ENCODE measurements at regions not wholly inside any gene's neighbourhood (a gene's known extent, or its start where the extent isn't known, plus 50 kb on each side); places are given as distances from the start of the nearest gene placed in this dataset.
"Not testable (repeated sequence)": the region's sequence is repeated elsewhere in the genome, so short reads cannot be mapped to it uniquely, and the experiment has no call there.

DNA sequence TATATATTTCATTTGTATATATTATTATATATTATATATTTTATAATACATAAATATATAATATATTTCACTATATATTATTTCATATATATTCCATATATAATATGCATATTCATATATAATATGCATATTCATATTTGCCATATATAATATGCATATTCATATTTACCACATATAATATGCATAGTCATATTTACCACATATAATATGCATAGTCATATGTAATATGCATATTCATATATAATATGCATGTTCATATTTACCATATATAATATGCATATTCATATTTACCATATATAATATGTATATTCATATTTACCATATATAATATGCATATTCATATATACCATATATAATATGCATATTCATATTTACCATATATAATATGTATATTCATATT, 51.2 kb upstream of the GATA2 start:
- H3K4me3 Mint-ChIP-seq, result no peak overlapping the region
- no peak overlapping the region for H3K27ac Mint-ChIP-seq
- DNase-seq (ENCODE audit: low spot score in 2 of 2) (no peak), ATAC-seq (ENCODE audit: low read depth) (no peak)
- H3K4me1 Mint-ChIP-seq, result no peaks in the 10 kb centered on the region
- peaks cover 19% of the 10 kb centered on the region for H3K27me3 Mint-ChIP-seq
- peaks cover 9% of the 10 kb centered on the region for H3K9me3 Mint-ChIP-seq
- no peaks in the 10 kb centered on the region for H3K36me3 Mint-ChIP-seq

DNA sequence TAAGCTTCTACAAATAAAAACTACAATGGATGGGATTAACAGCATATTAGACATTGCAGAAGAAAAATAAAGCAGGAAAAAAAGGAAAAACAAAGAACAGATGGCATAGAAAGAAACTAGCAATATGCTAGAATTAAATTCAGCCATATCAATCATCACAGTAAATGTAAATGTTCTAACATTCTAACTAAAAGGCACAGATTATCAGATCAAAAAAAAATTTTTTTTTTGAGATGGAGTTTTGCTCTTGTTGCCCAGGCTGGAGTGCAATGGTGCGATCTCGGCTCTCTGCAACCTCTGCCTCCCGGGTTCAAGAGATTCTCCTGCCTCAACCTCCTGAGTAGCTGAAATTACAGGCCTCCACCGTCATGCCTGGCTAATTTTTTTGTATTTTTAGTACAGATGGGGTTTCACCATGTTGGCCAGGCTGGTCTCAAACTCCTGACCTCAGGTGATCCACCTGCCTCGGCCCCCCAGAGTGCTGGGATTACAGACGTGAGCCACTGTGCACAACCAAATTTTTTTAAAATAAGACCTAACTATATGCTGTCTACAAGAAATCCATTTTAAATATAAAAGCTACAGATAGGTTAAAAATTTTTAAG, 50.7 kb upstream of the GATA2 start:
- H3K4me1 Mint-ChIP-seq; DNase-seq (ENCODE audit: low spot score in 2 of 2); H3K9me3 Mint-ChIP-seq; H3K27ac Mint-ChIP-seq; ATAC-seq (ENCODE audit: low read depth); H3K36me3 Mint-ChIP-seq; H3K4me3 Mint-ChIP-seq: not testable (repeated sequence)
- H3K27me3 Mint-ChIP-seq, result peaks cover 17% of the 10 kb centered on the region
